OCI-M2 (cell line): ENCODE measurements at regions not wholly inside any gene's neighbourhood (a gene's known extent, or its start where the extent isn't known, plus 50 kb on each side); places are given as distances from the start of the nearest gene placed in this dataset.
"Not testable (repeated sequence)": the region's sequence is repeated elsewhere in the genome, so short reads cannot be mapped to it uniquely, and the experiment has no call there.

Experiments
- DNase-seq: peaks from one replicate; lab custom pipeline; 2025; ENCODE audit not compliant: unreplicated experiment; lab: John Stamatoyannopoulos, UW

DNA sequence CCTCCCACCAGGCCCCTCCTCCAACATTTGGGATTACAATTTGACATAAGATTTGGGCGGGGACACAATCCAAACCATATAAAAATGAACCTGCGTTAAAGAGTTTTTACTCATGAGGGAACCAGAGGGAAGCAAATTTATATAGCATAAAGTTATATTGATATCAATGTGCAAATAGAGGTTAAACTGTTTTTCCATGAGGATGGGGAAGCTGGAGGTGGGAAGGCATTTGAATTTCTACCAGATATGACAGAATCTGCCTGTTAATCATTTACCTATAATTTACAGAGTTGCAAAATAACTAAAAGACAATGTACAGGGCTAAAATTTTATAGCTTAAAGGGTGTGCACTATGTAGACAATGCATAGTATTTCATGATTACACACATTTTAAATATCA lies 322.0 kb upstream of the FKBP1C start:
- DNase-seq: no peak

DNA sequence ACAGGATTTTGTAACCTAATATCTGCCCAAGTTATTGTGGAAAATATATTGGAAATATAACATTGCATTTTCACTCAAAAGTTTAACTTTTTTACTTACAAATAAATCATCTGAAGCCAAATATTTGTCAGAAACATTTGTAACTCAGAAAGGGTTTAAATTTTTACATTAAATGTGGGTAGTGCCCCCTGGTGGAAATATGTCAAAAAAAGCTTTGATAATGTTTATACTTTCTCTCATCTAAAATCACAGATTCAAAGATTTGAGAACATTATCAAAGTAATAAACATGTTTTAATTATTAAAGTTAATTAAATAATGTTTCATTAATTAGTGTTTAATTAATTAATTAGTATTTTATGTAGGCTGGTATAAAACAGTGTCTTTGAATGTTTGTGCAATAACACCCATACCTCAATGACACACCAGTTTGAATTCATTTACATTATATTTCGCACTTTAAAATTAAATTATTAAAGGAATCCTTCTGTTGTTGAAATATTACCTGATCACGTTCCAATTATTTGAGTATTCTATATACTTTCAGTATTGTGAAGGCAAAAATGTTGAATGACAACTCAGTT lies 320.1 kb upstream of the FKBP1C start:
- peak; percentile 4 for DNase-seq

DNA sequence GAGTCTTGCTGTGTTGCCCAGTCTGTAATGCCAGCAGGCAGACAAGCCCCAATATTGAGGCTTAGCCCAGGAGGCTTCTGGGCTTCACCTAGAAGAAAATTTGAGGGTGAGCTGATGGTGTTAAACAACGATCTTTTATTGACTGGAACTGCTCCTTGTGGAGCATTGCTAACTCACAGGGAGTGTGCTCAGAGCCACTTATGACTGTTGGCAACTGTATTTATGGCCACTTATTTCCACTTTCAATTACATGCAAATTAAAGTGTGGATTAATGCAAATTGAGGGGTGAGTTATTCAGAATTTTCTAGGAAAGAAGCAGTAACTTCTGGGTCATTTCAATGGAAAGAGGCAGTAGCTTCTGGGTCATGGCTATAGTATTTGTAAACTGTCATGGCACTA lies 317.2 kb upstream of the FKBP1C start:
- no peak for DNase-seq

DNA sequence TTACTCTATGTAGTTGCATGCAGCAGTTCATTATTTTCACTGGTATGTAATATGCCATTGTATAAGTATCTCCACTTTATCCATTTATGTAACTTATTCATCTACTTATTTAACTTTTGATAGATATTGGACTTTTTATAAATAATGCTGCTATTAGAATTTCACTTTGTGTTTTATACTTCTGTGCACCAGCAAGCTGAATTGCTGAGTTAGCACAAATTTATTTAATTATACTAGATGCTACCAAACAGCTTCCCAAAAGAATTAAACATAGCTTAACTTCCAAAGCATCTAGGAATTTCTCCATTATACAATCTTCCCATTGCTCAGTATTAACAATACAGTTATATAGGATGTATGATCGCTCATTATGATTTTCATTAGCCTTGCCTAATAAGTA lies 308.0 kb upstream of the FKBP1C start:
- DNase-seq: no peak

DNA sequence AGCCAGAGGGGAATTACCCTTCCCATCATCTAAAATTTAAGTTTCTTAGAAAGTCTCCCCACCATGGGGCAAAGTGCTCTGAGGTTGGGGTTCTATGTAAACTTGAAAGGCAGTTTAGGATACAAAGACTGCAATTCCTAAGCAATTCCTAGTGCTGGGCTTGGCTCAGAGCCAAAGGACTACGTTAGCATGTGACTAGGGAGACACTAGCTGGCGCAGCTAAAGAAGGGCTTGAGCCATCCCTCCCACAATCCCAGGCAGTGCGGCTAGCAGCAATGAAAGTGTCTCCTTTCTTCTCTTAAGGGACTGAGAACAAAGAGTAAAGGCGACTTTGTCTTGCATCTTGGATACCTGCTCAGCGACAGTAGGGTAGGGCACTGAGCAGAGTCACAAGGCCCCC lies 306.6 kb upstream of the FKBP1C start:
- DNase-seq: no peak

DNA sequence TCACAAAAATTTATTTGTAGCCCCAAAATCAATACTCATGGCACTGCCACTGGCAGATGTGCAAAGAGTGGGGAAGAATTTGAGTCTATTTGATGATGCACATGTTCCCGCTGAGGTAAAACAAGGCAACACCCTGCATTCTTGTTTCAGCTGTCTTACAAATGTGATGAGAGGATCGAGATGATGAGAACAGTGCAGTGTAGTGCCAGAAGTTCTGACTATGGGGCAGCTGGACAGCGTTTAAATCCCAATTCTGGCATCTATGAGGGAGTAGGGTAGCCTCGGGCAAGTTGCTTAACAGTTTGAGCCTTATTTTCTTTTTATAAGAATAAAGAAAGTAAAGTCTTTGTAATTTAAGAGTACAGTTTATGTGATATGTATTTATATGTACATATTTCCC lies 296.7 kb upstream of the FKBP1C start:
- no peak for DNase-seq

DNA sequence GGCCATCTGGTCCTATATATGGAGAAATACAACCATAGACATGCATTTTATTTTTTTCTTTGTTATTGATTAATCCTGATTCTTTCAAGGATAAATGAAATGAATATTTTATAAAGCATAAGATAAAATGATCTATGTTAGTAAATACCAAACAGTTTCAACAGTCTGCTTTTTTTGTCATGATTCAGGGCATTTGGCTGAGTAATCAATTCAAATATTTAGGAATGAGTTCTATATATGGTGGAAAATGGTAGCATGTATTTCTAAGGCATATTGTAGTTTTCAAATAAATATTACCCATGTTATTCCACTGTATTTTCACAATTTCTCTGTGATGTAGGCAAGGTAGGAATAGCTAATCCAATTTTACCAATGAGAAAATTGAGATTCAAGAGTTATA lies 287.5 kb upstream of the FKBP1C start:
- no peak for DNase-seq

DNA sequence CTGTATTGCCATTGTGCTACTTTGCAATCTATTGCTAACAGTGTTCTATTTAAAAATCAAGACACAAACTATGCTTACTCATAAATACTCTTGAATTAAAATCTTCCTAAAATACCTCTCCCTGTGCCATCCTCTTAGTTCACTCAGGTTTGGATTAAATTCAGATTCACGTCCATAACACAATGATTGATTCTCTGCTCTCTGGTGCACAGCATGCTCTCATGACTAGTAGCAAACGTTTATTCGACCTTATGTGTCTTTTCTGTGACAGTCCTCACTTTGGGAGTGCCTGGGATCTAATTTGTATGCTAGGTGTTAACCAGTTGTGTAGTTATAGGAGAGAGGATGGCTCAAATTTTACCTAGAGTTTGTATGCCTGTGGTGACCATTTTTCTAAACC lies 270.4 kb upstream of the FKBP1C start:
- no peak for DNase-seq

DNA sequence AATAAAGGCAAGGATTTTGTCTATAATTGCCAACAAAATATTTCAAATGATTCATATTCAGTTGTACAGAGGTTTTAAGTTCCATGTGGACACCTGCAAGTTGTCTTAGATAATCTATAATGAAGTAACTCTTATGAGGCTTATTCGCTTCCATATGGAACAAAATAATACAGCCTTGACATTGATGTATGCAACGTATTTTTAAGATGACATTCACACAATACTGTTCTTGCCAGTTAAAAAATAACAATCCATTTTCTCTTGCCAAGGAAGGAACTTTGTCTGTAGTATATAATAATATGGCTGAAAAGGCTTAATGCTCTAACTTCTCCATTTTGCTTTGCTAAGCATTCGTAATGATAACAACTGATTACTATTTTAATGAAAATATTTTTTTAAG lies 269.3 kb upstream of the FKBP1C start:
- DNase-seq: no peak

DNA sequence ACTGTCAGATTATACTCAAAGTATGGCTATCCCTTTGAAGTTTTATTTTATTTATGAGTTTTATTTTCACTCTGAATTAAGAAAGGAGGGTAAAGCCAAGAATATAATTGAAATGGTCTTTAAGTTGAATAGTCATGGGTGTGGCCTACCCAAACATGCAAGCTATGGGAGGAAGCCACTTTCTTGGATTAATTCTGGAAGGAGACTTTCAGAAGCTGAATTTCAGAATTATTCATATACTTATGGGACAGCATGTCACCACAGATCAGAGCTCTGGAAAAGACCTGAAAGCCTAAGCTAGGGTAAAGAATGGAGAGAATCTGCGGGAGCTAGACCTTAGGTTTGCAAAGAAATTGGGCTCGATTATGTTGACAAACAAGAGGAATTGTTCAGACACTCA lies 242.4 kb upstream of the FKBP1C start:
- no peak for DNase-seq

DNA sequence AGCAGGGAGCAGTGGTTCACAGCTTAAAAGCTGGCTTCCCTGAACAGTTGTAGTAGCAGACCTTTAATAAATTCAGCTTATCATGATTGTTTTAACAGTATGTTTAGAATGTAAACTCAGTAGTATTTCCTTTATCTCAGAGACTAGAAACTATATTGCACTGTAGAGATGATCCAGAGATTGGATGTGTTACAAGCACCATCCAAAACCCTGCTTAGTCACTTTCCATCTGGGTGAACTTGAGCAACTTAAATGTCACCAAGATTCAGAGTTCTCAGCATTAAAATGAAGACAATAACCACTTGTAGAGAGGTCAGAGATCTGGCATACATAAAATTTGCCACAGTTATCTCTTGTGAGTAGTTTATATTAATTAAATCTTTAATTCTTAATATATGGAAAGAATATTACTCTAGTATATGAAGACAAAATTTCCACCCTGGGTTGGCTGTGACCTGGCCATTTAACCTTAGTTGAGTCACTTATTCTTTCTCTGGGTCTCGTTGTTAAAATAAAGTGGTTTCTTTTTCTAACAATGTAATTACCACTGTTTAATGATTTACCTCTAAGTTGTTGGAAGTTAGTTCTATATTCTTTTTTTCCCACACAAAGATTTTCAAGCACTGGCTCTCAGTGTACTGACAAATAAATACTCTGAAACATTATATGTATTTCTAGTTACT lies 239.2 kb upstream of the FKBP1C start:
- no peak for DNase-seq

DNA sequence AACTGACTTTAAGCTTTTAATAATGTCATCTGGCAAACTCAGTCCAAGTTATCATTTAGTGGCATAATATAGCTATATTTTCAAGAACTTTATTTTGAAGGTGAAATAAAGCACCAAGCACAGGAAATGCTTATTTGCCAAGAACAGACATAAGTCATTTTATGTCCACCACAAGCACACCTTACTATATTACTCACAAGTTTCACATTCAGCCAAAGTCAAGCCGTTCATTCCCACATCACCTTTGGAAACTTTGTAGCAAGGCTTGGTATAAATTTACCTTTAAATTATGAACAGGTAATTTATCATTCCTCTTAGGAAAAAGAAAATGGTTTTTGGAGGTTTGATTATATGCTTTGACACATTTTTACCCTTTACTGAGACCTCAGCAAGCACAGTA lies 236.8 kb upstream of the FKBP1C start:
- DNase-seq: no peak

DNA sequence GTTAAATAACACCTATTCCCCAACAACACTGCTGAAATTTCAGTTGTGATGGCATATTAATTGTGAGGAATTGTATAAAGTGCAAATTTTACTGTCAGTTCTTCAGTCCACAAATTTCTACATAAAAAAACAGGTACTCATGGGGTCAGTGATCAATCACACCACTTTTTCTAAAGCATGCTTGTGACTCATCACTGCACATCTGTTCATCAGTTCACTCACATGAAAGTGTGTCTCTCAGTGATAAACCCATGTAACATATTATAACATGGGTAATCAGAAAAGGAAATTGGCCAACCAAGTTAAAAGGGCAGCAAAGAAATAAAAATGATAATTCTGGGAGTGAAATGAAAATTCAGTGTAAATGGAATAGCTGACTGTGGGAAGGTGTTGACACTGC lies 234.7 kb upstream of the FKBP1C start:
- no peak for DNase-seq

DNA sequence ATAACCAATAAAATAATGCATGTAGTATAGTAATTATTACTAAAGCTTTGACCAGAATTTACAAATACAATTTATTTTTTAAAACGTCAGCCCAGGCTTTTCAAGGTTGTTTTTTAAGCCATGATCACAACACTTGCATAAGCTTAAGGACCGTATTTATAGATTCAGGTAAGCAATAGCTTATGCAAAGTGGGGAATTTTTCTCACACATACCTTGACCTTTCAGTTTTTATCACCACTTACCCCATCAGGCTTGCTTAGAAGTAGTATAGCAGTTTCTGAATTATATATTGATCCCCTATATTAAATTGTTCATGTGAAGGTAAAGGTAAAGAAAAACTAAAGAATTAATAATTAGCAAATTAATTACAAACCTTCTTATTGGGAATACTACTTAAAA lies 232.3 kb upstream of the FKBP1C start:
- no peak for DNase-seq

DNA sequence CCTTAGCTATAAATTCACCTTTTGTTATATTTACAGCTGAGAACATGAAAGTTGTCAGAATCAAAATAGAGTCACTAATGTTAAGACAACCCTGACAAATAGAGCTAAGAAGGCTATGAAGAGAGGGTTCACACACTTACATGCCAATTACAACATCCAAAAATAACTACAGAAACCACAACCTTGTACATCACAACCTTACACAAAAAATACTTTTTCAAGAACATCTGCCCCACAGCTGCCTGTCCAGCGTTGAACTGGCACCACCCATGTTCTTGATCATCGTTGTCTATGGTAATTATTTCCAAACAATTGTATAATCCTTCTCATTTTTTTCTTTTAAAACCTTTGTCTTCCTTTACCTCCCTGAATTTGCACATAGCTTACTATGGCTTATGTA lies 231.2 kb upstream of the FKBP1C start:
- DNase-seq: no peak

DNA sequence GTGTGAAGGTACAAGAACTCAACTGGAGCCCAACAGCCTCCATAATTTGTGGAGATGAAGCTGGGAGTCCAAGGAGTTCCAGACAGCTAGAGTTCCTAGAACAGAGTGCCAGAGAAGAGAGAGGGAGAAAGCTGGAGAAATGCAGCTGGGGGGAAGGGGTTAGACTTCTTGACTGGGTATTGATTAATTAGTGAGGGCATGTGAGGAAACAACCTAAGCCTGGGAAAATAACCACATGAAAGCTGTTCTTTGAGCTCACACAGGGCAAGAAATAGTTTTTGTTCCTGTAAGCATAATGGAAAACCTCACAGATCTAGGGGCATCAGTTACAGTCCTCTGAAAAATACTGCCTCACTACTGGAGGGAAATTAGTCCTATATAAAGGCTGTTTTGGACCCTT lies 230.5 kb upstream of the FKBP1C start:
- DNase-seq: no peak

DNA sequence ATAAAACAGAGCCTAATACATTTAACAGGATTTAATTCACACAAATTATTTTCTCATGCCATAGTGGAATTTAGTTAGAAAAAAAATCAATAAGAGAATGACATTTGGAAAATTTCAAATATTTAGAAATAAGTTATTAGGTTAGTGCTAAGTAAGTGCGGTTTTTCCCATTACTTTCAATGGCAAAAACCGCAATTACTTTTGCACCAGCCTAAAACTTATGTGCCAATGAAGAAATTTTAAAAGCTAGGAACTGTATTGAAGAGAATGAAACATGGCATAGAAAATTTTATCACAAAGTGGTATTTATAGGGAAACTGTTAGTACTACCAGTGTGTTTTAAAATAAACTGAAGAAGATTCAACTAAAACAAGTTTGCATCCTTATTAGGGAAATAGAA lies 228.3 kb upstream of the FKBP1C start:
- no peak for DNase-seq

DNA sequence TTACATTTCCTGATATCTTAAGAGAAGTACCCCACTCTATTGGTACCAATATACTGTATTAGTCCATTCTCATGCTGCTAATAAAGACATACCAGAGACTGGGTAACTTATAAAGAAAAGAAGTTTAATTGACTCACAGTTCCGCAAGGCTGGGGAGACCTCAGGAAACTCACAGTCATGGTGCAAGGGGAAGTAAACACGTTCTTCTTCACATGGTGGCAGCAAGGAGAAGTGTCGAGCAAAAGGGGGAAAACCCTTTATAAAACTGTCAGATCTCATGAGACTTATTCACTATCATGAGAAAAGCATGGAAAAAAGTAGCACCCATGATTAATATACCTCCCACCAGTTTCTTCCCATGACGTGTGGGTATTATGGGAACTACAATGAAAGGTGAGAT lies 219.6 kb upstream of the FKBP1C start:
- DNase-seq: not testable (repeated sequence)

DNA sequence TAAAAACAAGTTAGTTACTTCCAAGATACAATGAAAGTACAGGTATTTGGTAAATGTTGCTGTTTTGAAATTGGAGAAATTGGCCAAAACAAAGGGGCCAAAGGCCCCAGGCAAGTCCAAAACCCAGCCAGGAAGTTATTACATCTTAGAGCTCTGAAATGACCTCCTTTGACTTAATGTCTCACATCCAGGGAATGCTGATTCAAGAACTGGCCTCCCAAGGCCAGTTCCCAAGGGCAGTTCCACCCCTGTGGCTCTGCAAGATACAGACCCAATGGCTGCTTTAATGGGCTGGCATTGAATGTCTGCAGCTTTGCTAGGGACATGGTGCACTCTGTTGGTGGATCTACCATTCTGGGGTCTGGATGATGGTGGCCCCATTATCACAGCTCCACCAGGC lies 217.3 kb upstream of the FKBP1C start:
- no peak for DNase-seq

DNA sequence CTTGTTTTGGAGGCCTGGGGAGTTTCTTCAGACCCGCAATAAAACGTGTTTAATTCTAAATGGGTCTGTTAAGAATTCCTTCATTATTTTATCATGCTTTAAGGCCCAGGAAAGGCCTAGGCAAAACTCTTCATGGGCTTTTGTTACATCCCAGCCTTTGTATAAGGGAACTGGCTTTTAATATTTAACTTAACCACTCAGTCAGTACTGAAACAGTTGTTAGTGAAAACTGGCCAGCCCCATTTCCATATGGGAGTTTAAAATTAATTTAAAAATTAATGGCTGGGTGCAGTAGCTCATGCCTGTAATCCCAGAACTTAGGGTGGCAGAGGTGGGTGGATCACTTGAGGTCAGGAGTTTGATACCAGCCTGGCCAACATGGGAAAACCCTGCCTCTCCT lies 213.2 kb upstream of the FKBP1C start:
- no peak for DNase-seq

DNA sequence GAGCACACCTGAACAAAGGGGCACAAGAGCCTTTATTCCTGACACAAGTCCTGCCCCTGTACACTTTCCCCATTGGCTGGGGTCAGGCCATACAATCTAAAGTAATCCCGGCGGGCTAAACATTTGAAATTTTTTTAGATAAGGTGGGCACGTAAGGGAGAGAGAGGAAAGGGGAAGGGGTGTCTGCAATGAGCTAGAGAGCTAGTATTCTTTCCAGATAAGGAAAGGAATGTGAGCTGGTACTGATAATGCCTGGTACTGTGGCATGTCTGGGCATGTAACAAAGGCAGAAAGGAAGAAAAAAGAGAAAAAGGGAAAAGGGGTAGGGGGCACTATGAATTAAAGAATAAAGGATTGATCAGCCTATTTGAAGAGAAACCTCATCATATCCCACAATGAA lies 212.0 kb upstream of the FKBP1C start:
- DNase-seq: not testable (repeated sequence)

DNA sequence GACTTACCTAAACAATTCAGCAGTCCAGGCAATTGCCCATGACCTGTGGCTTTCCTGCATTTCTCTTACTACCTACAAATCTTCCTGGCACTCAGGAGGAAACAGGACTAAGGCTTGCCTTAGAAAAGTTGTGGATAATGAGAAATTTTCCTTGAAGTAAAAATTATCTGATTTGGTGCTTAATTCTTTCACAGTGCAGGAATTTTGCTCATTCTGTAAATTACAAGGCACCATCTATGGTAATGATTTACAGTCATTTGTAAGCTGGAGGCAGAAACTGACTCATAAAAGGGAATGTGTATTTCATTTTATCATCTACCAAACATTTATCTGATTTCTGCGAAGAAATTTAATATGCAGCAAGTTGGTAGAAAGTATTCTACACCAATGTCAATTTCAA lies 211.5 kb upstream of the FKBP1C start:
- no peak for DNase-seq

DNA sequence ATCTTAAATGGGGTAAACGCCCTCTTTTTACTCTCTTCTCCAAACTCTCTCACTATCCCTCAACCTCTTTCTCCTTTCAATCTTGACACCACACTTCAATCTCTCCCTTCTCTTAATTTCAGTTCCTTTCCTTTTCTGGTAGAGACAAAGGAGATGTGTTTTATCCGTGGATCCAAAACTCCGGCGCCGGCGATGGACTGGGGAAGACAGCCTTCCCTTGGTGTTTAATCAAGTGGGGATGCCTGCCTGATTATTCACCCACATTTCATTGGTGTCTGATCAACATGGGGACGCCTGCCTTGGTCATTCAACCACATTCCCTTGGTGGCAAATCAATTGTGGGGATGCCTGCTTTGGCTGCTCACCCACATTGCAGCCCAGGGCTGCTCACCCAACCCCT lies 205.3 kb upstream of the FKBP1C start:
- DNase-seq: not testable (repeated sequence)
